Sigmoid colon (tissue), 6 donors: ENCODE measurements at regions not wholly inside any gene's neighbourhood (a gene's known extent, or its start where the extent isn't known, plus 50 kb on each side); places are given as distances from the start of the nearest gene placed in this dataset.
"Not testable (repeated sequence)": the region's sequence is repeated elsewhere in the genome, so short reads cannot be mapped to it uniquely, and the experiment has no call there.

ENCODE experiments used
- DNase-seq: peaks from one replicate; pipeline ENCODE4 v3.0.0-alpha.2; 2019
- H3K27ac ChIP-seq, 4 donors: fragments of 200-600 bp; sonication (generic); one replicate each; pipeline ENCODE4 v1.5.1; 2016 to 2019; ENCODE audit warnings: mild to moderate bottlenecking in 1 of 4
- H3K27me3 ChIP-seq, 3 donors: fragments of 200-600 bp; sonication (generic); one replicate each; pipeline ENCODE4 v1.5.1; 2019; ENCODE audit warnings: mild to moderate bottlenecking in 1 of 3
- H3K36me3 ChIP-seq, 4 donors: fragments of 200-600 bp; sonication (generic); one replicate each; pipeline ENCODE4 v1.5.1; 2016 to 2019
- H3K4me1 ChIP-seq, 4 donors: fragments of 200-600 bp; sonication (generic); one replicate each; pipeline ENCODE4 v1.5.1; 2017 to 2019
- H3K4me3 ChIP-seq, 4 donors: fragments of 200-600 bp; sonication (generic); one replicate each; pipeline ENCODE4 v1.5.1; 2017 to 2019; ENCODE audit warnings: mild to moderate bottlenecking in 2 of 4, moderate library complexity in 1 of 4
- H3K9me3 ChIP-seq, 4 donors: fragments of 200-600 bp in 3 of 4; sonication (generic) in 3 of 4; one replicate each; pipeline versions ENCODE4 v1.5.1 to v1.6.1; 2013 to 2019
- CTCF ChIP-seq, 4 experiments: fragments of 450-650 bp in 3 of 4; fragments of 200-600 bp in 1 of 4; IDR thresholded peaks; one replicate each; pipeline ENCODE4 v1.5.1; 2016 to 2019; ENCODE audit warnings: antibody characterized with exemption in 4 of 4, mild to moderate bottlenecking in 3 of 4, moderate library complexity in 2 of 4
- EP300 ChIP-seq, 4 donors: sonication (generic); formaldehyde crosslinking; IDR thresholded peaks; one replicate each; pipeline ENCODE4 v1.6.1; 2017; ENCODE audit warnings: antibody characterized with exemption in 4 of 4
- POLR2A ChIP-seq, 2 donors: fragments of 450-650 bp; IDR thresholded peaks; one replicate each; pipeline ENCODE4 v1.6.1; 2016; ENCODE audit warnings: antibody characterized with exemption in 2 of 2, mild to moderate bottlenecking in 2 of 2, moderate library complexity in 2 of 2
- POLR2AphosphoS5 ChIP-seq, 4 donors: sonication (generic); formaldehyde crosslinking; IDR thresholded peaks; one replicate each; pipeline ENCODE4 v1.6.1; 2017; ENCODE audit warnings: antibody characterized with exemption in 4 of 4
- WGBS, 2 donors: extraction: QIAGEN DNeasy Blood & Tissue Kit; methylation state at CpG; one replicate each; pipeline ENCODE4 v1.1.7; 2013; 5-methylcytosine and 5-hydroxymethylcytosine counted together
- intact Hi-C: fragments of 100-400 bp; cut with DNase I; formaldehyde crosslinking; loops from one replicate; pipeline ENCODE4 v1.15.1; 2023
- donor health status: healthy with polysubstance abuse.
- donor health status: healthy.

- TF ChIP-seq CTCF (IDR thresholded peaks at IDR 0.05) (no peak), EP300 (IDR thresholded peaks at IDR 0.05) (no peak), POLR2A (IDR thresholded peaks at IDR 0.05) (no peak), POLR2AphosphoS5 (IDR thresholded peaks at IDR 0.05) (no peak)
- intact Hi-C loops, result no loop called here
- Histone ChIP-seq H3K27me3 (no peaks in the 10 kb centered on the region), H3K9me3 (no peaks in the 10 kb centered on the region), H3K27ac (no peak overlapping the region), H3K4me1 (peaks cover 0 to 28% (median 13%) of the 10 kb centered on the region in 4 donors), H3K36me3 (no peaks in the 10 kb centered on the region), H3K4me3 (no peak overlapping the region)
- DNase-seq, result no peak
- WGBS, 2 donors, result 71 to 75% methylated on average over 3 of the region's 3 CpGs
Measured at GRCh38 chr4:15333692-15334633, 93.9 kb upstream of the C1QTNF7 start.

GRCh38 chr4:15336410-15337167 is 91.2 kb upstream of the C1QTNF7 start:
- H3K9me3 ChIP-seq, result no peaks in the 10 kb centered on the region
- WGBS, 2 donors, result 38 to 74% methylated on average over 8 of the region's 8 CpGs
- no peak overlapping the region for H3K4me3 ChIP-seq
- peak overlapping the region in 1 of 4 donors; percentile 53 for H3K27ac ChIP-seq
- H3K27me3 ChIP-seq, result no peaks in the 10 kb centered on the region
- DNase-seq, result no peak
- TF ChIP-seq EP300 (IDR thresholded peaks at IDR 0.05), result no peak
- no peak for TF ChIP-seq POLR2AphosphoS5 (IDR thresholded peaks at IDR 0.05)
- no peak for TF ChIP-seq POLR2A (IDR thresholded peaks at IDR 0.05)
- TF ChIP-seq CTCF (IDR thresholded peaks at IDR 0.05), result no peak
- no peaks in the 10 kb centered on the region for H3K36me3 ChIP-seq
- intact Hi-C loops, result no loop called here
- H3K4me1 ChIP-seq, result peaks cover 0 to 36% (median 21%) of the 10 kb centered on the region in 4 donors

GRCh38 chr4:15337168-15337657 is 90.6 kb upstream of the C1QTNF7 start:
- Histone ChIP-seq H3K27ac (peak overlapping the region in 2 of 4 donors; percentile 43 to 53), H3K4me1 (peaks cover 0 to 39% (median 25%) of the 10 kb centered on the region in 4 donors)
- intact Hi-C loops, H3K9me3 ChIP-seq, H3K4me3 ChIP-seq, H3K27me3 ChIP-seq, DNase-seq, H3K36me3 ChIP-seq: not testable (repeated sequence)
- WGBS, 2 donors, result 53 to 62% methylated on average over 2 of the region's 2 CpGs

- Histone ChIP-seq H3K36me3 (no peaks in the 10 kb centered on the region), H3K27me3 (no peaks in the 10 kb centered on the region), H3K4me3 (peak overlapping the region; percentile 30 to 47 (median 46)), H3K27ac (peak overlapping the region; percentile 44 to 72 (median 60)), H3K4me1 (peaks cover 0 to 55% (median 42%) of the 10 kb centered on the region in 4 donors), H3K9me3 (no peaks in the 10 kb centered on the region)
- no peak for TF ChIP-seq EP300 (IDR thresholded peaks at IDR 0.05)
- TF ChIP-seq POLR2AphosphoS5 (IDR thresholded peaks at IDR 0.05), result no peak
- TF ChIP-seq POLR2A (IDR thresholded peaks at IDR 0.05), result no peak
- no peak for TF ChIP-seq CTCF (IDR thresholded peaks at IDR 0.05)
- WGBS, 2 donors, result 62 to 71% methylated on average over 5 of the region's 5 CpGs
- DNase-seq, result no peak
- intact Hi-C loops, result no loop called here
Measured at GRCh38 chr4:15339737-15340136, 88.1 kb upstream of the C1QTNF7 start.

- TF ChIP-seq POLR2A (IDR thresholded peaks at IDR 0.05), result no peak
- no peak for TF ChIP-seq POLR2AphosphoS5 (IDR thresholded peaks at IDR 0.05)
- TF ChIP-seq CTCF (IDR thresholded peaks at IDR 0.05), result no peak
- TF ChIP-seq EP300 (IDR thresholded peaks at IDR 0.05), result no peak
- WGBS, 2 donors, result 57 to 64% methylated on average over 4 of the region's 4 CpGs
- H3K4me1 ChIP-seq, result peaks cover 0 to 56% (median 43%) of the 10 kb centered on the region in 4 donors
- H3K27ac ChIP-seq, result peak overlapping the region; percentile 44 to 72 (median 60)
- intact Hi-C loops, result no loop called here
- peak overlapping the region; percentile 30 to 47 (median 46) for H3K4me3 ChIP-seq
- H3K27me3 ChIP-seq, result no peaks in the 10 kb centered on the region
- H3K9me3 ChIP-seq, result no peaks in the 10 kb centered on the region
- no peaks in the 10 kb centered on the region for H3K36me3 ChIP-seq
- no peak for DNase-seq
Measured at GRCh38 chr4:15340332-15340731, 87.5 kb upstream of the C1QTNF7 start.
